AG10803 (cell line): ENCODE measurements at regions not wholly inside any gene's neighbourhood (a gene's known extent, or its start where the extent isn't known, plus 50 kb on each side); places are given as distances from the start of the nearest gene placed in this dataset.
A peak's percentile ranks its signal among the peaks of the same experiment; 100 is the strongest.

Experiments used
- DNase-seq: peaks from one replicate; pipeline ENCODE4 v3.0.0; 2010; ENCODE audit warnings: low read depth
- H3K4me3 ChIP-seq: 2 replicates; pipeline ENCODE4 v1.5.1; 2011; ENCODE audit warnings: mild to moderate bottlenecking, low read length, control low read depth
- CTCF ChIP-seq: conservative IDR thresholded peaks from 2 replicates; pipeline ENCODE4 v1.5.1; 2011; ENCODE audit warnings: mild to moderate bottlenecking, low read length, control low read depth, inconsistent platforms

- H3K4me3 ChIP-seq, result no peak overlapping the region
- no peak for DNase-seq
- no peak for TF ChIP-seq CTCF
These were observed 992.5 kb downstream of the TYW1 start for GRCh38 chr7:67989142-67989541.

- H3K4me3 ChIP-seq, result no peak overlapping the region
- no peak for DNase-seq
- TF ChIP-seq CTCF, result no peak
These were observed 993.4 kb downstream of the TYW1 start for GRCh38 chr7:67990003-67990402.

GRCh38 chr7:67990716-67991115 lies 994.1 kb downstream of the TYW1 start:
- no peak for DNase-seq
- no peak for TF ChIP-seq CTCF
- H3K4me3 ChIP-seq, result no peak overlapping the region

- TF ChIP-seq CTCF, result no peak
- no peak overlapping the region for H3K4me3 ChIP-seq
- no peak for DNase-seq
These were observed 995.7 kb downstream of the TYW1 start for GRCh38 chr7:67992287-67992686.

GRCh38 chr7:68005992-68006391 lies 1009.4 kb downstream of the TYW1 start:
- DNase-seq, result no peak
- TF ChIP-seq CTCF, result no peak
- H3K4me3 ChIP-seq, result no peak overlapping the region

GRCh38 chr7:68006619-68007018 lies 1010.0 kb downstream of the TYW1 start:
- no peak overlapping the region for H3K4me3 ChIP-seq
- DNase-seq, result no peak
- TF ChIP-seq CTCF, result no peak

- H3K4me3 ChIP-seq, result no peak overlapping the region
- DNase-seq, result peak; percentile 0
- TF ChIP-seq CTCF, result no peak
These were observed 1013.1 kb downstream of the TYW1 start for GRCh38 chr7:68009716-68010115.
